ENCODE measurements at regions not wholly inside any gene's neighbourhood (a gene's known extent, or its start where the extent isn't known, plus 50 kb on each side); places are given as distances from the start of the nearest gene placed in this dataset.

DNA sequence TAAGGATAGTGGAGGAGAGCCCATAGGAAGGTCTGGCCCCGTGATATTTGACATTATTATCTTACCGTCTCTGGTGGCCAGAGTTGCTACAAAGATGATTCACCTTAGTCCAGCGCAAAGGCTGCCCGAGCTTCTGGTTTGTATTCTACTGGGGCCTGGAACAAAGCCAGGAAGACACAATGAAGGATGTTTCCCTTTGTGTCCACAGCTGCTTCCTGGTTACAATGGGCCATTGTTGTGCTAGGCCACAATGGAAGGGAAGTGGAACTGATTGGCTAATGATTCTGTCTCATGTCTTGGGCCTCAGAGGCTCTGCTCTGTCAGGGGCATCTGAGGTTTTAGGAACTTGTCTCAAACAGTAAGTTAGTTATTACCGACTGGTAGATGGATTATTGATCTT, 132.2 kb downstream of the TDRD15 start:
- TF ChIP-seq, protein P1, sequence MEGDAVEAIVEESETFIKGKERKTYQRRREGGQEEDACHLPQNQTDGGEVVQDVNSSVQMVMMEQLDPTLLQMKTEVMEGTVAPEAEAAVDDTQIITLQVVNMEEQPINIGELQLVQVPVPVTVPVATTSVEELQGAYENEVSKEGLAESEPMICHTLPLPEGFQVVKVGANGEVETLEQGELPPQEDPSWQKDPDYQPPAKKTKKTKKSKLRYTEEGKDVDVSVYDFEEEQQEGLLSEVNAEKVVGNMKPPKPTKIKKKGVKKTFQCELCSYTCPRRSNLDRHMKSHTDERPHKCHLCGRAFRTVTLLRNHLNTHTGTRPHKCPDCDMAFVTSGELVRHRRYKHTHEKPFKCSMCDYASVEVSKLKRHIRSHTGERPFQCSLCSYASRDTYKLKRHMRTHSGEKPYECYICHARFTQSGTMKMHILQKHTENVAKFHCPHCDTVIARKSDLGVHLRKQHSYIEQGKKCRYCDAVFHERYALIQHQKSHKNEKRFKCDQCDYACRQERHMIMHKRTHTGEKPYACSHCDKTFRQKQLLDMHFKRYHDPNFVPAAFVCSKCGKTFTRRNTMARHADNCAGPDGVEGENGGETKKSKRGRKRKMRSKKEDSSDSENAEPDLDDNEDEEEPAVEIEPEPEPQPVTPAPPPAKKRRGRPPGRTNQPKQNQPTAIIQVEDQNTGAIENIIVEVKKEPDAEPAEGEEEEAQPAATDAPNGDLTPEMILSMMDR (IDR thresholded peaks at IDR 0.05) = no peak

DNA sequence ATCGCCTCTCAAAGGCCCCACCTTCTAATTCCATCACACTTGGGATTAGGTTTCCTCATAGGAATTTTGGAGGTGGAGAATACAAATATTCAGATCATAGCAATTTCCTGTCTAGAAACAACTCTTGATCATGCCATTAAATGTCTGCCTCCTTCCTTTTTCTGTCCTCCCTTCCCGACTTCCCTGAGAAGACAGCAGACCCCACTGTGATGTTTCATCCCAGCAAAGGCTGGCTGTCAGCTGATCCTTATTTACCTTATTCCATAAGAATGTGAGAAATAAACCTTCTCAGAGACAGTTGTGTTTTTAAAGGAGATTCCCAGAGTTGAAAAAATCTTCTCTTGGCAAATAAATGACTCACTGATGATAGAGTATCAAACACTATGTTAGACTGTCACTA, 133.9 kb downstream of the TDRD15 start:
- TF ChIP-seq, protein P1 (IDR thresholded peaks at IDR 0.05) = no peak

DNA sequence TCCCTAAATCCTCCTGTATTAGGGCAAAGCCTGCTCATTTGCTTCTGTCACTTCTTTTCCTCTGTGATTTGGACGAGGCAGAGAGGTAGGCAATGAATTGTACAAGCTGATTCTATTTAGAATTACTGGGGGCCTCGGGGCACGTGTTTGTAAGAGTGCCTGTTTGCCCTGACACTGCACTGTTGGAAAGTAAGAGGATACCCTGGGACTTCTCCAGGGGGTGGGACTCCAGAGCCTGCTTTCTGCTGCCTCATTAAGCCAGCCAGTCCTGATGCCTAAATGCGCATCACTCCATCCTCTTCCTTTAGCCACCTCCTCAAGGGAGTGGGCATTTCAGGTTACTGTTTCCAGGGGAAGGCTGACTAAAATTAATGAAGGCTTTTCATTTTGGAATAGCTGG, 134.3 kb downstream of the TDRD15 start:
- TF ChIP-seq, protein P1 (IDR thresholded peaks at IDR 0.05) = no peak

DNA sequence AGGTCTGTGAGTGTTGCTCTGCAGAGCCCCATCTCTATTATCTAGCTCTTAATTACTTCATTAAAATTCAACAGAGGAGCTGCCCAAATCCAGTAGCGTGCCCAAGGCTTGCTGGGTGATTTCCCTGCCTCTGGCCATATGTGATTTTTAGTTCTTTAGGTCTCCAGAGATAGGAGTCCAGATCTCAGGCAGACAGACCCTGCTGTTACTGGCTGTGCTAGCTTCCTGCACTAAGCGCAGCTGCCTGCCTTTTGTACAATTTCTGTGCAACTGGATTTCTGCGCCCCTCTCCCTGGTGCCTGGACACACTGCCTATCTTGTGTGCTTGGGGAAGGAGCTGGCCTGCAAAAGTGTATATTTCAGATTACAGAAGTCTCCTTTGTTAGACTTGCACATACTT, 136.5 kb downstream of the TDRD15 start:
- TF ChIP-seq, protein P1 (IDR thresholded peaks at IDR 0.05) = no peak

DNA sequence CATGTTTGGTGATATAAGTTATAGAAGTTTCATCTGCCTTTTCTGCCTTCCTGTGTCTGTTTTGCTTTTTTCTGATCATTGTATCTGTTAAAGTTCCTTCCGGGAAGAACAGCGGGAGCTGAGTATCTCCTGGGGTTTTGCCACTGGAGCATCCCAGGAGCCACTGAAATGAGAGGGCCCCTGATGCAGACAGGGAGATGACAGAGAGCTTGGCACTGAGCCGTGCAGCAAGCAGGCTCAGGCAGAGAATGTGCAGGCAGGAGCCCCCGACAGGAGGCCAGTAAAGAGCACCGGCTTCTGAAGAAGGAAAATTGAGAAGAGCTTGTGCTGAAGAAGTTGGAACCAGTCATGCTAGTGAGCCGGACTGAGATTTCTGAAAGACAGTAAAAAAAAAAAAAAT, 137.8 kb downstream of the TDRD15 start:
- TF ChIP-seq, protein P1 (IDR thresholded peaks at IDR 0.05) = no peak

DNA sequence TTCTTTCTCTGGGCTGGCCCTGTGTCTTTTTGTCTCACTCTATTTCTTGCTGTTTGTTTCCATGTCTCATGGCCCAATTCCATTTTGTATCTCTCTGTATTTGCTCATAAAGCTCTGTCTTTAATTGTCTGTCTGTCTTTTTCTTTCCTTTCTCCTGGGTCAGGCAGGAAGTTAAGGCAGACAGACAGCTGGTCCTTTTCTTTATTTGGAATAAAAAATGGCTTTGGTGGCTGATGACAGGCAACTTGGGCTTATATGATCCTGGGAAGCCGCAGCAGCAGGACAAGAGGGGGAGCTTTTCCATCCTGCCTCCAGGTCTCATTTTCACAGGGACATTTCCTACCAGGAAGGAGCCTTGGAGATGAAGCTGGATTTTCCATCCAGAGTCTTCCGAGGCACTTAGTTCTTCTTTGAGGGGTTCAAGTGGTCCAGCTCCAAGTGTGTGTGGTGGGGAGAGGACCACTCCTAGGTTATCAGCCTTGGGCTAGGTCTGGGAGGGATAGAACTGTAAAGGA, 138.7 kb downstream of the TDRD15 start:
- TF ChIP-seq, protein P1 (IDR thresholded peaks at IDR 0.05) = no peak

DNA sequence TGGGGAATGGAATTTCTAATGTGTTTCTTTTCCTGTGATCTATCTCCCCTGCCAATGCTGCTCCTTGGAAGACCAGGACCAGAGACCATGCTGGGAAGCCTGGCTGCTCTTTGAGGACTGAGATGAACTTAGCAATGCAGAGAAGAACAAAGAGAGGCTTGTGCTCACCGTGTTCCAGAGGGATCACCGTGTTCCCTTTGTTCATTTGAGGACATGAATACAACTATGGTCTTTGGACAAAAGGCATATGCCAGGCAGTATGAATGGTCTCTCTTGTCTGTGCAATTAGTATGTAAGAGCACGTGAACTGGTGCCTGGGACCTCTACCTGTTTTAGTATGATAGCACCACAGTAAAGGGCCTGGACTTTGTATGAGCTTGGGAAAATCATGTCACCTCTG, 139.9 kb downstream of the TDRD15 start:
- TF ChIP-seq, protein P1 (IDR thresholded peaks at IDR 0.05) = no peak

DNA sequence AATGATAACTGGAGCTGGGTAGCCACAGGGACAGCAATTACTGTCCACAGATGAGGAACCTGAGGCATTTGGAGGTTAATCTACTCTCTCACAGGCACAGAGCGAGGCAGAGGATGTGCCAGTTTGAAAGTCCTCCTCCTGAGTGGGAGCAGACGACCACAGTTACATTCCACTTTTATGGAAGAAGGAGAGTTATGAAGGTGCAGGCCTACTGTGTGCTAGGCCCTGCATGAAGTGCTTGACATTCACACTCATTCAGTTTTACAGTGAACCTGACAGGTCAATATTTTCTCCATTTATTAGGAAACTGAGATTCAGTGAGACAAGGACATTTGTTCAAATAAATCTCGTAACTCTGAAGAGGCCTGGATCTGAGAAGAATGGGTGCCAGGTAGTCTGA, 142.0 kb downstream of the TDRD15 start:
- TF ChIP-seq, protein P1 (IDR thresholded peaks at IDR 0.05) = no peak

Data from LNCAP (cell line).